ENCODE measurements at regions not wholly inside any gene's neighbourhood (a gene's known extent, or its start where the extent isn't known, plus 50 kb on each side); places are given as distances from the start of the nearest gene placed in this dataset.

DNA sequence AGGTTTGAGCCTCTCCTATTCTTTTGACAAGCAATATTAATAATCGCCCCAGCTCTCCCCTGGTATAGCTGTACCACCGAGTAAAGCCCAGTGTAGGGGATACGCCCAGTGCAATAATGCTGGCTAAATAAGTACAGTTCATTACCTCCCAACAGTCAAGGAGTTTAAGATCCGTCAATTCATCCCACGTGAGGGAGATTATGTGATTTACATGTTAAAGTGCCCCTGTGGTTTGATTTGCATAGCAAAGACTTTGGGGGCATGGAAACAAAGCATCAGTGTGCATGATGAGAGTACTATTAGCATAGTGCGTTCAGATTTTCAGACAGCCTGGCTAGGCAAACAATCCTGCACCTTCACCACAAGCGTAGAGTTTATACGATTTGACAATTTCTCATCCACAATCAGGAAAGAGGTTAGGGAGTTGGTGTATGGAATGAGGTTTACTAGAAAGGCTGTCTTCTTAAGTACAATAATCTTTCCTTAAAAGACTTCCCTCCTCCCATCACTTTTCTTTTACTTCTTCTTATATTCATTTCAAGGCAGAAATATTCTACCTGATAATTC, 754.0 kb downstream of the DIAPH3 start:
- Histone ChIP-seq H3K36me3 (no peaks in the 10 kb centered on the region), H3K27ac (peak overlapping the region; percentile 5 to 55 (median 24)), H3K27me3 (no peaks in the 10 kb centered on the region), H3K4me1 (peaks cover 0 to 15% (median 9%) of the 10 kb centered on the region in 4 donors), H3K9me3 (no peaks in the 10 kb centered on the region), H3K4me3 (no peak overlapping the region)
- 33 to 72% methylated on average over 8 of the region's 8 CpGs for WGBS, 2 donors
- TF ChIP-seq EP300 (IDR thresholded peaks at IDR 0.05), result no peak
- TF ChIP-seq, protein P1, sequence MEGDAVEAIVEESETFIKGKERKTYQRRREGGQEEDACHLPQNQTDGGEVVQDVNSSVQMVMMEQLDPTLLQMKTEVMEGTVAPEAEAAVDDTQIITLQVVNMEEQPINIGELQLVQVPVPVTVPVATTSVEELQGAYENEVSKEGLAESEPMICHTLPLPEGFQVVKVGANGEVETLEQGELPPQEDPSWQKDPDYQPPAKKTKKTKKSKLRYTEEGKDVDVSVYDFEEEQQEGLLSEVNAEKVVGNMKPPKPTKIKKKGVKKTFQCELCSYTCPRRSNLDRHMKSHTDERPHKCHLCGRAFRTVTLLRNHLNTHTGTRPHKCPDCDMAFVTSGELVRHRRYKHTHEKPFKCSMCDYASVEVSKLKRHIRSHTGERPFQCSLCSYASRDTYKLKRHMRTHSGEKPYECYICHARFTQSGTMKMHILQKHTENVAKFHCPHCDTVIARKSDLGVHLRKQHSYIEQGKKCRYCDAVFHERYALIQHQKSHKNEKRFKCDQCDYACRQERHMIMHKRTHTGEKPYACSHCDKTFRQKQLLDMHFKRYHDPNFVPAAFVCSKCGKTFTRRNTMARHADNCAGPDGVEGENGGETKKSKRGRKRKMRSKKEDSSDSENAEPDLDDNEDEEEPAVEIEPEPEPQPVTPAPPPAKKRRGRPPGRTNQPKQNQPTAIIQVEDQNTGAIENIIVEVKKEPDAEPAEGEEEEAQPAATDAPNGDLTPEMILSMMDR (IDR thresholded peaks at IDR 0.05), result no peak
- TF ChIP-seq POLR2A (IDR thresholded peaks at IDR 0.05), result no peak
- no peak for TF ChIP-seq POLR2AphosphoS5 (IDR thresholded peaks at IDR 0.05)
- intact Hi-C loops (cut with DNase I), result no loop called here
- DNase-seq, result no peak

DNA sequence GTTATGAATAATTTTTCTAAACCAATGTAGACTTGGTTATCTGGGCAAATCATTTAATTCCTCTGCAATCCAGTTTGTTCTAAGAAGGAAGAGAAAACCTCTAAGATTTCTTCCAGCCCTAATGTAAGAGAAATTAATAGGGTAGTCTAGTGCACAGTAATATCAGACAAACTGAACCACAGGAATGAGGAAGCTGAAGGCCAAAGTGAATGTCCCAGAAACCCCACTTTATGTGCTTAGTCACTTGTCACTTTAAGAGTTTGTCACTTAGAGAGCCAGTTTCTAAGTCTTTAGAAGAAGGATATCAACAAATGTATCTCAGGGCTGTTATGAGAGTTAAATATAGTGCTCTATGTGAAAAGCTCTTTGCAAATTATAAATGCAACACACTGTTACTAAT, 750.6 kb downstream of the DIAPH3 start:
- intact Hi-C loops (cut with DNase I), result no loop called here
- TF ChIP-seq POLR2A (IDR thresholded peaks at IDR 0.05), result no peak
- TF ChIP-seq, protein P1 (IDR thresholded peaks at IDR 0.05), result no peak
- TF ChIP-seq EP300 (IDR thresholded peaks at IDR 0.05), result no peak
- TF ChIP-seq POLR2AphosphoS5 (IDR thresholded peaks at IDR 0.05), result no peak
- H3K27ac ChIP-seq, result no peak overlapping the region
- H3K27me3 ChIP-seq, result no peaks in the 10 kb centered on the region
- H3K36me3 ChIP-seq, result no peaks in the 10 kb centered on the region
- H3K9me3 ChIP-seq, result no peaks in the 10 kb centered on the region
- peaks cover 0 to 15% (median 9%) of the 10 kb centered on the region in 4 donors for H3K4me1 ChIP-seq
- DNase-seq, result no peak
- no peak overlapping the region for H3K4me3 ChIP-seq

DNA sequence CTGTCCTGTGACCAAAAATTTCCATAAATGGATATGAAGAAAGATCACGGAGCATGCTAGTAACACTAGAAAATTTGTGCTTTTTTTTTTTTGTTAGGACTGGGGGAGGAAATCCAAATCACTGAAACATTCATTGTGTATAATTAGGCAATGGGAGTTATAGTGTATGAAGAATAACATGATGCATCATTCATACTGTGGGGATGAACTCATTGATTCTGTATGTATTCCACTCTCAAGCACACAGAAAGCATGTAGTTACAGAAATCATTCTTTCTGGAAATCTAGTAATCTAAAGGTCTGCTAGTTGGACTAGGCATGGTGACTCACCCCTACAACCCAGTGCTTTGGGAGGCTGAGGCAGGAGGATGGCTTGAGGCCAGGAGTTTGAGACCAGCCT, 749.7 kb downstream of the DIAPH3 start:
- intact Hi-C loops (cut with DNase I), result no loop called here
- no peak overlapping the region for H3K4me3 ChIP-seq
- no peaks in the 10 kb centered on the region for H3K36me3 ChIP-seq
- no peak for DNase-seq
- 81 to 85% methylated on average over 1 of the region's 1 CpG for WGBS, 2 donors
- no peak for TF ChIP-seq POLR2A (IDR thresholded peaks at IDR 0.05)
- no peak for TF ChIP-seq POLR2AphosphoS5 (IDR thresholded peaks at IDR 0.05)
- no peak for TF ChIP-seq EP300 (IDR thresholded peaks at IDR 0.05)
- TF ChIP-seq, protein P1 (IDR thresholded peaks at IDR 0.05), result no peak
- H3K27ac ChIP-seq, result no peak overlapping the region
- H3K9me3 ChIP-seq, result no peaks in the 10 kb centered on the region
- H3K27me3 ChIP-seq, result no peaks in the 10 kb centered on the region
- peaks cover 0 to 12% (median 8%) of the 10 kb centered on the region in 4 donors for H3K4me1 ChIP-seq

- no peaks in the 10 kb centered on the region for H3K27me3 ChIP-seq
- 67 to 81% methylated on average over 5 of the region's 5 CpGs for WGBS, 2 donors
- DNase-seq, result no peak
- H3K9me3 ChIP-seq, result no peaks in the 10 kb centered on the region
- no peaks in the 10 kb centered on the region for H3K36me3 ChIP-seq
- TF ChIP-seq, protein P1 (IDR thresholded peaks at IDR 0.05), result no peak
- TF ChIP-seq POLR2A (IDR thresholded peaks at IDR 0.05) (no peak), EP300 (IDR thresholded peaks at IDR 0.05) (no peak), POLR2AphosphoS5 (IDR thresholded peaks at IDR 0.05) (no peak)
- H3K4me1 ChIP-seq, result no peaks in the 10 kb centered on the region
- intact Hi-C loops (cut with DNase I), result no loop called here
- H3K27ac ChIP-seq, result no peak overlapping the region
- H3K4me3 ChIP-seq, result no peak overlapping the region
Measured at GRCh38 chr13:59415498-59415897, 748.2 kb downstream of the DIAPH3 start.

DNA sequence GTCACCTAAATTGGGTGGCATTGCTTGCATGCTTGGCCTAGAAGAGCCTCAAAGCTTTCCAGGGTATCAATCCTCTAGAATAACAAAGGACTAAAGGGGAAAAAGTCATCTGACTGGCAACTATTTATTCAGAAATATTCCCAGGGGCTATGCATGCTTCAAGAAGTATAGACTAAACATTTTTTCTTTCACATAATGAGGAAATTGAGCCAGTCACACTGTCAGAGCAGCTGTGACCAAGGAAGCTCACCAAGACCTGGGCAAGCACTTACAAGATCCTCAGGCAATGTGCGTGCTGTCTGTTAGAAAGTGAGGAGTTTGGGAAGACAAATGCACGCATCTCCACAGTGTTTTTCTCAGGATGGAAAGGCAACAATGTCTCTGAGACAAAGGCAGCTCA, 747.2 kb downstream of the DIAPH3 start:
- no peaks in the 10 kb centered on the region for H3K27me3 ChIP-seq
- no peak overlapping the region for H3K4me3 ChIP-seq
- intact Hi-C loops (cut with DNase I), result no loop called here
- H3K4me1 ChIP-seq, result no peaks in the 10 kb centered on the region
- DNase-seq, result no peak
- no peaks in the 10 kb centered on the region for H3K36me3 ChIP-seq
- 89 to 91% methylated on average over 2 of the region's 2 CpGs for WGBS, 2 donors
- H3K27ac ChIP-seq, result no peak overlapping the region
- H3K9me3 ChIP-seq, result no peaks in the 10 kb centered on the region
- no peak for TF ChIP-seq POLR2A (IDR thresholded peaks at IDR 0.05)
- no peak for TF ChIP-seq EP300 (IDR thresholded peaks at IDR 0.05)
- TF ChIP-seq POLR2AphosphoS5 (IDR thresholded peaks at IDR 0.05), result no peak
- TF ChIP-seq, protein P1 (IDR thresholded peaks at IDR 0.05), result no peak

Data from sigmoid colon (tissue), 6 donors.